HepG2 (cell line): ENCODE measurements at regions not wholly inside any gene's neighbourhood (a gene's known extent, or its start where the extent isn't known, plus 50 kb on each side); places are given as distances from the start of the nearest gene placed in this dataset.
A peak's percentile ranks its signal among the peaks of the same experiment; 100 is the strongest.

Experiments used
- ATAC-seq: fragments of 200-7000 bp; cut with Tn5 transposase; 3 replicates; pipeline ENCODE4 v1.9.1; 2020; ENCODE audit warnings: mild to moderate bottlenecking, moderate library complexity
- BruUV-seq: library from RNA; stranded (reverse); fragments of 400-500 nt; replicated peaks from 2 replicates; lab custom pipeline; 2021; lab: Mats Ljungman, UMichigan
- CTCF ChIA-PET: fragments of 300-600 bp; formaldehyde crosslinking; extraction: SDS; loops from one replicate; lab custom pipeline; 2021; ENCODE audit warnings: low total read pairs, inconsistent platforms, low intra/inter-chr PET ratio; lab: Yijun Ruan, JAX
- POLR2A ChIA-PET: fragments of 350-600 bp; sonication (Branson Sonifier 250); formaldehyde crosslinking; loops from one replicate; lab custom pipeline; 2020; ENCODE audit warnings: antibody characterized with exemption, inconsistent platforms; lab: Yijun Ruan, JAX
- DNase-seq: peaks from one replicate; pipeline ENCODE4 v3.0.0-alpha.2; 2015; ENCODE audit warnings: low spot score
- FAIRE-seq: peaks from 3 replicates; lab custom pipeline; 2011; peaks lifted over from hg19 to GRCh38; lab: Jason Lieb, UNC
- H2AFZ ChIP-seq: one replicate; pipeline ENCODE4 v1.6.1; 2011; ENCODE audit warnings: low read length, inconsistent platforms
- H3K27ac ChIP-seq: fragments of 300-600 bp; 3 replicates; pipeline ENCODE4 v1.8.0; 2011; ENCODE audit warnings: mixed run types, mild to moderate bottlenecking, mixed read lengths, low read length, inconsistent platforms; ENCODE audit not compliant: insufficient read depth; ENCODE audit errors: extremely low read length
- H3K27me3 ChIP-seq, 2 experiments: fragments of 200-600 bp in 1 of 2; 2 replicates in 1 of 2; 3 replicates in 1 of 2; pipeline versions ENCODE4 v1.6.0 to v1.8.0; 2011; ENCODE audit warnings: low read length in 2 of 2, mild to moderate bottlenecking in 2 of 2, moderate library complexity in 2 of 2, inconsistent platforms in 1 of 2; ENCODE audit not compliant: insufficient read depth in 2 of 2, control insufficient read depth in 1 of 2
- H3K36me3 ChIP-seq, 2 experiments: fragments of 200-600 bp in 1 of 2; replicated peaks in 1 of 2; 2 replicates in 1 of 2; 3 replicates in 1 of 2; pipeline versions ENCODE4 v1.5.1 to v1.8.0; 2011; ENCODE audit warnings: low read length in 2 of 2, inconsistent platforms in 1 of 2; ENCODE audit not compliant: insufficient read depth in 2 of 2, control insufficient read depth in 1 of 2
- H3K4me1 ChIP-seq: 2 replicates; pipeline ENCODE4 v1.5.1; 2012; ENCODE audit warnings: low read length, inconsistent platforms; ENCODE audit not compliant: insufficient read depth
- H3K4me2 ChIP-seq: 2 replicates; pipeline ENCODE4 v1.6.0; 2011; ENCODE audit warnings: low read depth, low read length, inconsistent platforms
- H3K4me3 ChIP-seq, 3 experiments: fragments of 200-600 bp in 1 of 3; sonication (generic), shearing (Covaris generic) in 1 of 3; replicated peaks in 1 of 3; 2 replicates each; pipeline ENCODE4 v1.5.1; 2011 to 2016; ENCODE audit warnings: low read length in 3 of 3, inconsistent platforms in 2 of 3, low read depth in 2 of 3, mild to moderate bottlenecking in 2 of 3, control low read depth in 1 of 3, mixed read lengths in 1 of 3; ENCODE audit not compliant: insufficient read depth in 1 of 3
- H3K79me2 ChIP-seq: one replicate; pipeline ENCODE4 v1.6.1; 2011; ENCODE audit warnings: low read length, inconsistent platforms; ENCODE audit not compliant: insufficient read depth
- H3K9ac ChIP-seq: 2 replicates; pipeline ENCODE4 v1.6.0; 2011; ENCODE audit warnings: mild to moderate bottlenecking, low read depth, low read length, inconsistent platforms; ENCODE audit not compliant: insufficient read depth
- H3K9me3 ChIP-seq: 2 replicates; pipeline ENCODE4 v1.5.1; 2012; ENCODE audit warnings: mild to moderate bottlenecking, low read length
- H4K20me1 ChIP-seq: 2 replicates; pipeline ENCODE4 v1.6.0; 2011; ENCODE audit warnings: inconsistent platforms, mild to moderate bottlenecking, low read length, moderate library complexity; ENCODE audit not compliant: insufficient read depth
- ARNT2 ChIP-seq: sonication (generic); formaldehyde crosslinking; IDR thresholded peaks from 2 replicates; pipeline ENCODE4 v1.8.0; 2022; ENCODE audit warnings: mild to moderate bottlenecking, low read depth, missing genetic modification reagents, moderate library complexity
- CEBPB ChIP-seq: IDR thresholded peaks from 2 replicates; pipeline ENCODE4 v1.6.1; 2011; ENCODE audit warnings: low read depth, low read length, improper control_type of control experiment, borderline replicate concordance
- DPF2 ChIP-seq: sonication (generic); formaldehyde crosslinking; IDR thresholded peaks from 2 replicates; pipeline ENCODE4 v1.4.0; 2020; ENCODE audit warnings: mild to moderate bottlenecking, low read depth, missing genetic modification reagents, borderline replicate concordance
- HNRNPL ChIP-seq: fragments of 200-400 bp; formaldehyde crosslinking; IDR thresholded peaks from 2 replicates; pipeline ENCODE4 v1.6.1; 2017; ENCODE audit warnings: mild to moderate bottlenecking, low read depth, low read length
- KAT2B ChIP-seq: fragments of 150-350 bp; IDR thresholded peaks from 2 replicates; pipeline ENCODE4 v1.6.1; 2014; ENCODE audit warnings: low read depth, low read length, borderline replicate concordance
- NCOA5 ChIP-seq: sonication (generic); formaldehyde crosslinking; IDR thresholded peaks from 2 replicates; pipeline ENCODE4 v1.4.0; 2020; ENCODE audit warnings: missing genetic modification reagents
- RBM39 ChIP-seq: fragments of 200-400 bp; formaldehyde crosslinking; IDR thresholded peaks from one replicate; pipeline ENCODE4 v1.6.1; 2018; ENCODE audit warnings: antibody characterized with exemption, mild to moderate bottlenecking, low read depth, low read length; ENCODE audit not compliant: poor library complexity, severe bottlenecking
- TRIM24 ChIP-seq: sonication (generic); formaldehyde crosslinking; IDR thresholded peaks from 2 replicates; pipeline ENCODE4 v1.8.0; 2022; ENCODE audit warnings: mild to moderate bottlenecking, missing genetic modification reagents
- ZNF232 ChIP-seq: sonication (generic); formaldehyde crosslinking; IDR thresholded peaks from 2 replicates; pipeline ENCODE4 v1.4.0; 2020; ENCODE audit warnings: missing genetic modification reagents, borderline replicate concordance
- ZNF510 ChIP-seq: sonication (generic); formaldehyde crosslinking; IDR thresholded peaks from 2 replicates; pipeline ENCODE4 v1.4.0; 2020; ENCODE audit warnings: low read depth, mild to moderate bottlenecking, missing genetic modification reagents
- ZNF709 ChIP-seq: sonication (generic); formaldehyde crosslinking; IDR thresholded peaks from 2 replicates; pipeline ENCODE4 v1.5.0; 2020; ENCODE audit warnings: mild to moderate bottlenecking, missing genetic modification reagents
- WGBS: methylation state at CpG from one replicate; pipeline ENCODE4 v1.1.6; 2017; ENCODE audit warnings: low lambda C conversion rate; 5-methylcytosine and 5-hydroxymethylcytosine counted together
- in situ Hi-C: cut with HindIII; loops from 2 replicates; pipeline ENCODE4 v1.10.0; 2017; ENCODE audit warnings: low pct_unique_long_range_greater_than_20kb; ENCODE audit not compliant: extremely low pct_ligation_motif_present
- intact Hi-C: fragments of 100-400 bp; cut with micrococcal nuclease; formaldehyde crosslinking; loops from one replicate; pipeline ENCODE4 v1.10.0; 2022; ENCODE audit not compliant: unreplicated experiment
- TF ChIP-seq, protein P1 (sequence below), 2 experiments: sonication (generic) in 1 of 2; formaldehyde crosslinking in 1 of 2; IDR thresholded peaks; 2 replicates each; pipeline versions ENCODE4 v1.4.0 to v1.6.1; 2018 to 2020; ENCODE audit warnings: missing genetic modification reagents in 2 of 2, borderline replicate concordance in 1 of 2, low read depth in 1 of 2, mild to moderate bottlenecking in 1 of 2, missing biosample characterization in 1 of 2
- TF ChIP-seq, protein P2 (sequence below): sonication (generic); formaldehyde crosslinking; IDR thresholded peaks from 2 replicates; pipeline ENCODE4 v1.4.0; 2020; ENCODE audit warnings: mild to moderate bottlenecking, missing genetic modification reagents
- TF ChIP-seq, protein P3 (sequence below), 2 experiments: sonication (generic) in 1 of 2; formaldehyde crosslinking in 1 of 2; IDR thresholded peaks; 2 replicates each; pipeline versions ENCODE4 v1.5.1 to v1.6.1; 2011 to 2020; ENCODE audit warnings: borderline replicate concordance in 1 of 2, low read depth in 1 of 2, low read length in 1 of 2, mild to moderate bottlenecking in 1 of 2, missing genetic modification reagents in 1 of 2, moderate library complexity in 1 of 2

- BruUV-seq, result no TSS peak
- in situ Hi-C loops (no loop called here), intact Hi-C loops (no loop called here)
- no peaks in the 10 kb centered on the region for H3K36me3 ChIP-seq
- H3K9me3 ChIP-seq, result no peaks in the 10 kb centered on the region
- H3K79me2 ChIP-seq, result no peaks in the 10 kb centered on the region
- no peaks in the 10 kb centered on the region for H4K20me1 ChIP-seq
- no peak for FAIRE-seq
- no peak overlapping the region for H2AFZ ChIP-seq
- H3K4me2 ChIP-seq, result no peak overlapping the region
- H3K27ac ChIP-seq, result no peak overlapping the region
- DNase-seq, result no peak
- H3K9ac ChIP-seq, result no peak overlapping the region
- no peak overlapping the region for H3K4me3 ChIP-seq
- 18% methylated on average over 2 of the region's 2 CpGs for WGBS
- ChIA-PET POLR2A (no interaction called here), CTCF (no interaction called here)
- H3K4me1 ChIP-seq, result no peaks in the 10 kb centered on the region
- TF ChIP-seq CEBPB, result peak; percentile 31; the same call in 1 of the 2 replicates
- TF ChIP-seq, protein P1, sequence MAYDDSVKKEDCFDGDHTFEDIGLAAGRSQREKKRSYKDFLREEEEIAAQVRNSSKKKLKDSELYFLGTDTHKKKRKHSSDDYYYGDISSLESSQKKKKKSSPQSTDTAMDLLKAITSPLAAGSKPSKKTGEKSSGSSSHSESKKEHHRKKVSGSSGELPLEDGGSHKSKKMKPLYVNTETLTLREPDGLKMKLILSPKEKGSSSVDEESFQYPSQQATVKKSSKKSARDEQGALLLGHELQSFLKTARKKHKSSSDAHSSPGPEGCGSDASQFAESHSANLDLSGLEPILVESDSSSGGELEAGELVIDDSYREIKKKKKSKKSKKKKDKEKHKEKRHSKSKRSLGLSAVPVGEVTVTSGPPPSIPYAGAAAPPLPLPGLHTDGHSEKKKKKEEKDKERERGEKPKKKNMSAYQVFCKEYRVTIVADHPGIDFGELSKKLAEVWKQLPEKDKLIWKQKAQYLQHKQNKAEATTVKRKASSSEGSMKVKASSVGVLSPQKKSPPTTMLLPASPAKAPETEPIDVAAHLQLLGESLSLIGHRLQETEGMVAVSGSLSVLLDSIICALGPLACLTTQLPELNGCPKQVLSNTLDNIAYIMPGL (CRISPR knock-in tag; IDR thresholded peaks at IDR 0.05; ENCODE audit: borderline replicate concordance in 1 of 2, low read depth in 1 of 2), result no peak
- no peak for ATAC-seq
- no peaks in the 10 kb centered on the region for H3K27me3 ChIP-seq
Measured at GRCh38 chr3:102756706-102757105, 321.9 kb downstream of the ZPLD1 start.

DNA sequence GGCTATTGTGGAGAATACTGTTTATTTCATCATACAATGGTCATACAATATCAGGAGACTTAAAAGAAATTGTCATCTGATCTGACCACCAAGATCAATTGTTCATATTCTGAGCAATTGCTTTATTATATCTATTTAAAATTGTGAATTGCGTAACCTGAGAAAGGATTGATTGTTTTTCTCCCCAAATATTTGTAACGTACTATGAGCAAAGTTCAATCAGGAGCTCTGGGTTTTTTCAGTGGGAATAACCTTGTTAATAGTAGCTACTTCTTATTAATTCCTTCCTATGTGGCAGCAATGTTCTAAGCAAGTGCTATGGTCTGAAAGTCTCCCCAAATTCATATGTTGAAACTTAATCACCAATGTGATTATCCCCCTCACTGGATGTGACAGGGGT lies 323.1 kb downstream of the ZPLD1 start:
- no peak for ATAC-seq
- Histone ChIP-seq H2AFZ (no peak overlapping the region), H3K27ac (no peak overlapping the region), H3K9ac (no peak overlapping the region), H3K4me1 (no peaks in the 10 kb centered on the region), H3K27me3 (no peaks in the 10 kb centered on the region), H3K36me3 (no peaks in the 10 kb centered on the region), H3K4me3 (no peak overlapping the region), H3K79me2 (no peaks in the 10 kb centered on the region), H4K20me1 (no peaks in the 10 kb centered on the region), H3K4me2 (no peak overlapping the region), H3K9me3 (no peaks in the 10 kb centered on the region)
- no TSS peak for BruUV-seq
- intact Hi-C loops (no loop called here), in situ Hi-C loops (no loop called here)
- DNase-seq, result no peak
- CTCF ChIA-PET, result no interaction called here
- POLR2A ChIA-PET, result no interaction called here
- WGBS, result 4% methylated on average over 2 of the region's 2 CpGs
- no peak for FAIRE-seq
- no peak for TF ChIP-seq ZNF510 (CRISPR knock-in tag)
- TF ChIP-seq DPF2 (CRISPR knock-in tag), result no peak
- no peak for TF ChIP-seq ZNF232 (CRISPR knock-in tag)
- TF ChIP-seq, protein P2, sequence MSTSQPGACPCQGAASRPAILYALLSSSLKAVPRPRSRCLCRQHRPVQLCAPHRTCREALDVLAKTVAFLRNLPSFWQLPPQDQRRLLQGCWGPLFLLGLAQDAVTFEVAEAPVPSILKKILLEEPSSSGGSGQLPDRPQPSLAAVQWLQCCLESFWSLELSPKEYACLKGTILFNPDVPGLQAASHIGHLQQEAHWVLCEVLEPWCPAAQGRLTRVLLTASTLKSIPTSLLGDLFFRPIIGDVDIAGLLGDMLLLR, result no peak
- TF ChIP-seq RBM39, result no peak
- no peak for TF ChIP-seq HNRNPL
- no peak for TF ChIP-seq NCOA5 (CRISPR knock-in tag)
- TF ChIP-seq ARNT2, result no peak
- no peak for TF ChIP-seq ZNF709 (CRISPR knock-in tag)
- TF ChIP-seq KAT2B, result no peak
- TF ChIP-seq TRIM24 (CRISPR knock-in tag), result no peak
- TF ChIP-seq, protein P3, sequence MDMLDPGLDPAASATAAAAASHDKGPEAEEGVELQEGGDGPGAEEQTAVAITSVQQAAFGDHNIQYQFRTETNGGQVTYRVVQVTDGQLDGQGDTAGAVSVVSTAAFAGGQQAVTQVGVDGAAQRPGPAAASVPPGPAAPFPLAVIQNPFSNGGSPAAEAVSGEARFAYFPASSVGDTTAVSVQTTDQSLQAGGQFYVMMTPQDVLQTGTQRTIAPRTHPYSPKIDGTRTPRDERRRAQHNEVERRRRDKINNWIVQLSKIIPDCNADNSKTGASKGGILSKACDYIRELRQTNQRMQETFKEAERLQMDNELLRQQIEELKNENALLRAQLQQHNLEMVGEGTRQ (IDR thresholded peaks at IDR 0.05; ENCODE audit: low read depth, low read length), result no peak
- TF ChIP-seq, protein P3 (CRISPR knock-in tag; IDR thresholded peaks at IDR 0.05; ENCODE audit: borderline replicate concordance), result no peak
